HG03521 (cell line): ENCODE measurements at regions not wholly inside any gene's neighbourhood (a gene's known extent, or its start where the extent isn't known, plus 50 kb on each side); places are given as distances from the start of the nearest gene placed in this dataset.

Source experiments
- ATAC-seq: cut with Tn5 transposase; IDR thresholded peaks from one replicate; pipeline ENCODE4 v1.9.1; 2021; ENCODE audit warnings: mild to moderate bottlenecking, moderate library complexity; ENCODE audit not compliant: unreplicated experiment

GRCh38 chr5:54927097-54927746 lies 58.2 kb downstream of the ESM1 start:
- no peak for ATAC-seq

- no peak for ATAC-seq
Observed at GRCh38 chr5:54924487-54924886, 60.9 kb downstream of the ESM1 start.

GRCh38 chr5:54917323-54917722 lies 68.1 kb downstream of the ESM1 start:
- no peak for ATAC-seq

DNA sequence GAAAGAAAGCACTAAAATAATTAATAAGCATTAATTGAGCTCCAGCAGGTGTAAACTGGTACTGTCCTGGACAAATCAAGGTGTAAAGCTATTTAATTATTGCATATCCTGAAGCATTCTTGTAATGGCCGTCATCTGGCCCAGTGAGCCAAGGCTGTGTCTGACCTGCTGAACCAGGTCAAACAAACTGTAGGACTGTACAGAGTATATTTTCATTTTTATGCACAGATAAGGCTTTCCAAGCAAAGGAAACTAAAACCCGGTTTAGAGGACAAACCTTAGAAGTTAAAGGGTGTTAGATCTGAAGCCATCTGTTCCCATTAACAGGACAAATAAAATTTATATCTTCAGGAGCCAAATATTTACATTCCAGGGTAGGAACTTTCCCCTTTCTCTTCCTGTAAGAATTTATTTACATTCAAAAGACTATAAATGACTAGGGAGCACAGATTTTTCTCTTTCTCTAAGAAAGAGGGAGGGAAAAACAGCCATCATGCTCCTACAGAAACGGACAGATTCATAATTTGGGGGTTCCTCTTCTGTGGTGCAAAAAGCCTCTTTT lies 69.8 kb downstream of the ESM1 start:
- no peak for ATAC-seq

DNA sequence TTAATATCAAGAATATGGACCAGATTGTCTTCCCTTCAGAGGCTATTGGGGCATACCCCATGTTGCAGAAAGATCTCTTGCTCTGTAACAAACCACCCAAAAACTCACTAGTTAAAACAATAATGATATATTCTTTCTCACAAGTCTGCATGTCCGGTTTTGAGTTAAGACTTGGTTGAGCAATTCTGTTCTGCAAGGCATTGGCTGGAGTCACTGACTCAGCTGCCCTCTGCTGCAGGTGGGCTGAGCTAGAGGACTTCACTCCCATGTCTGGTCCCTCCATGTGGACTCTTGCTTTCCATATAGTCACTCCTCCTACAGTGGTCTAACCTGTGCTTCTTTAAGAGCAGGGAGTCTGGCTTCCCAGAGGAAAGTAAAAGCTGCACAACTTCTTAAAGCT lies 73.4 kb downstream of the ESM1 start:
- ATAC-seq = no peak

GRCh38 chr5:54909911-54910870 lies 75.2 kb downstream of the ESM1 start:
- no peak for ATAC-seq

DNA sequence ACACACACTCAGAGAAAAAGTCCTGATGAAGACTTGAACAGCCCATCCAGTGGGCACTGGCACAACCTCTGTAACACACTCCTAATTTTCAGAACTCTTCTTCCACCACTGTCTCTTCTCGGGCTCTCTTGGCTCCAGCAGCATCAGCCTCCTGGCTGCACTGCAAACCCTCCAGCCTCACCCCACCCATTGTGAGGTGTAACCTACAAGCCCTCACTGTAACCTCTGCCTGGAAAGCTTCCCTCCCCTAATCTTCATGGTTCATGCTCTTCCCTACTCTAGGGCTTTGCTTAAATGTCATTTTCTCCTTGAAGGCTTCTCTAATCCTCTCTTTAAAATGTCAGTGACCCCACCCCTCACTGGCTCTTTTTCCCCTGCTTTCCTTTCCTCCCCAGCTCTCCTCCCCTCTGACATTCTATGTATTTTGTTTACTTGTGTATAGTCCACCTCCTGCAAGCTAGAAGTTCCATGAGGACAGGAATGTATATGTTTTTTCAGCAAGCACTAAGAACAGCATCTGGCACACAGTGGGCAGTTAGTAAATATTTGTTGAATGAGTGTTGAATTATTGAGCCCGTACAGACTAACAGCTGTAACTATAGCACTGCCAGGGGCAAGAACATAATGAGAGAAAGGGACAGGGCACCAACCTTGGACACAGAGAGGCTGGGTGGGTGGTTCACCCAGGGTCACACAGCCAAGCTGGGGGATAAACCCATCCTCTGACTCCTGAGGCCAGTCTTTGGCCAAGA lies 76.4 kb downstream of the ESM1 start:
- no peak for ATAC-seq

- no peak for ATAC-seq
Observed at GRCh38 chr5:54905942-54906537, 79.4 kb downstream of the ESM1 start.

GRCh38 chr5:54905246-54905795 lies 80.1 kb downstream of the ESM1 start:
- ATAC-seq = no peak

GRCh38 chr5:54904425-54904824 lies 81.0 kb downstream of the ESM1 start:
- ATAC-seq = no peak

DNA sequence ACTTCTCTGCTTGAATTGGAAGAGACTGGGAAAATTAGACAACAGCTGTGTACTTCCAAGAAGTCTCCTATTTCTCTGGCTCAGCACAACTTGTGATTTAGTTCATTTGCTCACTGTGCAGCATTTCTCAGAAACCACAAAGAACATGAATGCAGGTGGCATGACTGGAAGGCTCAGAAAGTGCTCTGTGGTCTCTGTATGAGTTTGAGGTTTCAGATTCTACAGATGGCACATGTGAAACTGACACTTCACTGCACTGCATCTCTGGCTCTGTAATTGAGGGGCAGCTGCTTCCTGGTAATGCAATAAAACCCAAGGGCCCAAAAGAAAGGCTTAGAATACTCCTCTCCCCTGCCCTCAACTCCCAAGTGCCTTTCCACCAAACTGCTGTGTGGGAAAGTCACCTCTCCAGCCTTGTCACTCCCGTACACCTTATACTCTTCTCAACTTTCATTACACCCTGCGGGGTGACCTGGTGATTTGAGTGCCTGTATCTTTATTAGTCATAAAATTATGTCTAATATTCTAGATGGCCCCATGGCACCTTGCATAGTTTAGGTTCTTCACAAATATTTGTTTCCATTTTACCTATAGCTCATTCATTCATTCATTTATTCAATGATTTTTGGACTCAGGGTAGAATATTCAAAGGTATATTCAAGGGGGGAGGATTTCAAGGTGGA lies 82.5 kb downstream of the ESM1 start:
- ATAC-seq = peak; percentile 100

DNA sequence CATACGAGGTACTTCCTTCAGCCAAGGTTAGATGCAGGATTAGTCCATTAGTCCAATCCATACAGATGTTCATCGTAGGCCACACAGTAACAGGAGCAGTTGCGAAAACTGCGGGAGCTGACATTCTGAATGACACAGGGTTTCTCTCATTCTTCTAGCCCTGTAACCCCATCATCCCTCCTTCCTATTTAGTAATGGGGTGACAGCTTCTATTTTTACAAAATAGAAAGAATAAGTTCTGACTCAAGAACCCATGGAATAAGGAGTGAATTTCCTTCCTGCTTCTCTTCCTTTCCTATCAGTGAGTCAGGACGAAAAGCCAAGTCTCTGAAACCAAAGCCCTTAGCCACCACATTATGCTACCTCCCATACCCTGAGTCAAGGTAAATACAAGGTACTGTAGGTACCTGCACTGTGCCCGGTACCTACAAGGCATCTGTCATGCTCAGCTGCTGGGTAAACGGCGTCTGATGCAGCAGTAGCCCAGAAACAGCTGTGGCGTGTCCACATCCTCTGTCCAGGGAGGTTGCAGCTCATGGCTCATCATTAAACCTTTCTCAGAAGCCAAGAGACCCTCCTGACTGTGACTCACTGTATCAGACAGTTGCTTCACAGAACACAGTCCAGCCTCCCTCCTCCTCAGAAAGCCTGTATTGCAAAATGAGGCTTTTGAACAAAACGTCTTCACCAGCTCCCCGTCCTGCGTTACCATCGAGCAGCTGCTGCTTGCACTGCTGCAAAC lies 84.2 kb downstream of the ESM1 start:
- no peak for ATAC-seq

DNA sequence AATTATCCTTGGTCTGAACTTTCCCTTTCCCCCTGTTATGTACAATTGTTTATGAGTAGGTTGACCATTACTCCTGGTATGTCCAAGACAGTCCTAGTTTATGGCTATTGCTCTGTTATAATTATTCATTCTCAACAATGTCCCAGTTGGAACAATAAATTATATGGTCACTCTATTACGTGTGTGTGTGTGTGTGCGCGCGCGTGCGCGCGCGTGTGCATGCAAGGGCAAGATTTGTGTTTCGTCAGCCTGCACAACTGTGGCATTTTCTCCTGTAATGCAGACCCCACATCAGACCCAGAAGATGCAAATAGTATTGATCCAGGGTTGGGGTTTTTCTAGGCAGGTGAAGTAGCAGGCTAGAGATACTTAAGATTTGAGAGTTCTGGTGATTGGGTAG lies 88.4 kb downstream of the ESM1 start:
- ATAC-seq = no peak

DNA sequence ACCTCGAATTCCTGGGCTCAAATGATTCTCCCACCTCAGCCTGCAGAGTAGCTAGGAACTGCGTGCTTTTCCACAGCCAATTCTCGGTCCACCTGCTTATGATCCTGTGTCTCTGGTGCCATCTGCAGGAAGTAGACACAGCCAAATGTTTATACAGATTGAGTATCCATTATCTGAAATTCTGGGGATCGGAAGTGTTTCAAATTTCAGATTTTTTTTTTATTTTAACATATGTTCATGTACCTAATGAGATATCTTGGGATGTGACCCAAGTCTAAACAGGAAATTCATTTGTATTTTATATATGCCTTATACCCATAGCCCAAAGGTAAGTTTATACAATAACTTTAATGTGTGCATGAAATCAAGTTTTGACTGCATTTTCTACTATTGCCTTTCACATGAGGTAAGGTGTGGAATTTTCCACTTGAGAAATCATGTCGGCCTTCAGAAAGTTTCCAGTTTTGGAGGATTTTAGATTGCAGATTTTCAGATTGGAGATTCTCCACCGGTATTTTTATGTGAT lies 89.5 kb downstream of the ESM1 start:
- ATAC-seq = no peak

DNA sequence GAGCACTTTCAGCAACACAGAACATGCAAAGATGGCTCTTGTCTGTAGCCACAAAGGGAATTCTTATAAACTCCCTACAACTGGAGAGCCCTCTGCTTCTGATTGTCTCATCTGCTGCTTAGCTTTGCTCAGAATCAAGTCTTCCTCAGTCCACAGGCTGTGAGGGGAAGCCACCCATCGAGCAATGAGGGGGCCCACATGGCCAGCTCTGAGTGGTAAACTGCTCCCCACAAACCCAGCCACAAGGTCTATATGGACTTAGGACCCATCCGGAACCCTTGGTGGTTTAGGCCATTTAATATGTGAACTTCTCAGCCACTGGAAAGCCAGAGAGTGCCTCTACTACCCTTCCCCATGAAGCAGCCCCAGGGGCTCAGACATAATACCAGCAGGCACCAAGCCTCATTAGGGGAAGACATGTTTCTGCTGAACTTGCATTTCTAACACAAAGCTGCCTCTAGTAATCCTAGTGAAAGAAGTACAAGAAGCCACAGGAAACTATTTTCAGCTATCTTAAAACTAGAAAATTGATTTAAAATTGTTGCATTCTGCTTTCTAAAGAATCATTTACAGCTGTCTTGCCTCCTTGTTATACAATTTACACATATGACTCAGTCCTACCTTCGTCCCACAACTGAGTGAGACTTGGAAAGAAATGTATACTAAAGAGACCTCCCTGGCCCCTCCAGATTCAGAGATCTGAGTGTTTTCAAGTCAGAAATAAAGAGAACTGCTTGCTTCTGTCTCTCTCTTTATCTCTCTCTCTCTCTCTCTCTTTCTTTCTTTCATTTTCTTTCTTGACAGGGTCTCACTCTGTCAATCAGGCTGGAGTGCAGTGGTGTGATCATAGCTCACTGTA lies 90.2 kb downstream of the ESM1 start:
- ATAC-seq = no peak

DNA sequence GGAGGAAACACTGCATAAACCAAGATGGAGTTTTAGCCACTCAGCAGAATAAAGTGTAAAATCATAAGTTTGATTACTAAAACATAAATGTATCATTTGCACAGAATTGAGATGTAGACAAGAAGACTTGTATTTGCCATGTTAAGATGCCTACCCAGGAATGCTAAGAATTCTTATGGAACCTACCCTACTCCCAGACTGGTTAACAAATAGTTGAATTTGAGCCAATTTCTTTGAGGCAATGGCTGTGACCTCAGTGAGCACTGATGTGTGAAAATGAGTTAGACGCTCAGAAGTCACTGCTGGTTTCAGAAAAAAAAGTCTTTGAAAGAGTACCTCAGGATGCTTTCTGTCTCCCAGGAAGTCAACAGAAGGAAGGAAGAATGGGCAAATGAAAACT lies 95.6 kb downstream of the ESM1 start:
- no peak for ATAC-seq

- no peak for ATAC-seq
Observed at GRCh38 chr5:54887663-54888062, 97.7 kb downstream of the ESM1 start.

DNA sequence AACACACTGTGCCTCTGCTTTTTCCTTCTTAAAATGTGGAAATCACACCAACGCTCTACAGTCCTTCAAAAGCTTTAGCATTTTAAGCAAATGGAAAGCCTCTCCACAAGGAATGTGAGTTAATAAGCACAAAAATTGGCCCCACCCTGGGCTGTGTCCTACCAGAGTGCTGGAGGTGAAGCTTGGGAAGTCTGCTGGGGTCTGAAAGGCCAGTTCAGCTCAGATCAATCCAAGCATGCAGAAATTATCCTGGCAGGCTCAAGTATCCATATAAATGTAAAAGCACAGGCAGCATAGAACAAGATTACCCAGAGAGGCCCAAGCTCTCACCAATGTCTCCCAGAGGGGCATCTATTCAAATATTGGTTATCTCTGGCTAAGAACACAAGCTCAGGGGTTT lies 98.5 kb downstream of the ESM1 start:
- no peak for ATAC-seq
